ENCODE measurements at regions not wholly inside any gene's neighbourhood (a gene's known extent, or its start where the extent isn't known, plus 50 kb on each side); places are given as distances from the start of the nearest gene placed in this dataset.
A peak's percentile ranks its signal among the peaks of the same experiment; 100 is the strongest.
"Not testable (repeated sequence)": the region's sequence is repeated elsewhere in the genome, so short reads cannot be mapped to it uniquely, and the experiment has no call there.

GRCh38 chr2:47690706-47691325, 92.1 kb upstream of the MSH6 start:
- DNase-seq, result not testable (repeated sequence)

GRCh38 chr2:47690132-47690531, 92.8 kb upstream of the MSH6 start:
- no peak for DNase-seq

- DNase-seq, result not testable (repeated sequence)
These were observed 93.8 kb upstream of the MSH6 start for GRCh38 chr2:47689118-47689517.

GRCh38 chr2:47688561-47688960, 94.4 kb upstream of the MSH6 start:
- DNase-seq, result peak in 1 of 3 donors; percentile 3

GRCh38 chr2:47687856-47688255, 95.1 kb upstream of the MSH6 start:
- DNase-seq, result no peak

GRCh38 chr2:47686018-47686417, 96.9 kb upstream of the MSH6 start:
- no peak for DNase-seq

GRCh38 chr2:47682216-47682749, 100.7 kb upstream of the MSH6 start:
- DNase-seq, result no peak

GRCh38 chr2:47676261-47676926, 105.6 kb upstream of the KCNK12 start:
- DNase-seq, result no peak

GRCh38 chr2:47675196-47675825, 104.5 kb upstream of the KCNK12 start:
- DNase-seq, result no peak

- no peak for DNase-seq
These were observed 95.5 kb upstream of the KCNK12 start for GRCh38 chr2:47666332-47666731.

GRCh38 chr2:47664817-47665216, 94.0 kb upstream of the KCNK12 start:
- no peak for DNase-seq

GRCh38 chr2:47662552-47662951, 91.8 kb upstream of the KCNK12 start:
- DNase-seq, result no peak

- no peak for DNase-seq
These were observed 90.5 kb upstream of the KCNK12 start for GRCh38 chr2:47661310-47661709.

GRCh38 chr2:47660168-47660567, 89.4 kb upstream of the KCNK12 start:
- no peak for DNase-seq

- DNase-seq, result no peak
These were observed 88.0 kb upstream of the KCNK12 start for GRCh38 chr2:47658646-47659320.

GRCh38 chr2:47657886-47658489, 87.2 kb upstream of the KCNK12 start:
- no peak for DNase-seq

- no peak for DNase-seq
These were observed 86.2 kb upstream of the KCNK12 start for GRCh38 chr2:47656715-47657600.

GRCh38 chr2:47655563-47655880, 84.7 kb upstream of the KCNK12 start:
- DNase-seq, result no peak

GRCh38 chr2:47654790-47655562, 84.2 kb upstream of the KCNK12 start:
- DNase-seq, result no peak

All from muscle of back (tissue), 3 donors.